Inflammatory macrophage treated with lipopolysaccharide for 1 hour (primary cell): ENCODE measurements at regions not wholly inside any gene's neighbourhood (a gene's known extent, or its start where the extent isn't known, plus 50 kb on each side); places are given as distances from the start of the nearest gene placed in this dataset.

Experiments
- DNase-seq, 2 donors: peaks; one replicate each; pipeline ENCODE4 v3.0.0-alpha.2; 2020 to 2022

- no peak for DNase-seq
These were observed 217.1 kb downstream of the PIK3R1 start for GRCh38 chr5:68432682-68433081.

DNA sequence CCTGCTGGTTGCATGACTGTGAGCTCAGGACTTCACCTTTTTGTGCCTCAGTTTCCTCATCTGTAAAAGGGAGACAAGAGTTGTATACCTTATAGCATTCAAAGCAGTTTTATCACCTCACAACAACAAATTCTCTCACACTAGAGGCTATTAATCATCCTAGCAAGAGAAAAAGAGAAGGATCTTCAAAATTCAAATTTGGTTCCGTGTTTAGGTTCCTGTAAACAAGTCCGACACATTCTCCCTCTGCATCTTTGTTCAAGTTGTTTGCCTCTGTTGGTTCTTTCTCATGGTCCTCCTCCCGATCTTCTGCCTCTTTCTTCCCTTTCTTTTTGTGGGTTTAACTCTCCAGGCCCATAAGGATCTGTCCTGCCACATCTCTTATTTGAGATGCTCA is 218.0 kb downstream of the PIK3R1 start:
- DNase-seq: peak; percentile 54 to 58

DNA sequence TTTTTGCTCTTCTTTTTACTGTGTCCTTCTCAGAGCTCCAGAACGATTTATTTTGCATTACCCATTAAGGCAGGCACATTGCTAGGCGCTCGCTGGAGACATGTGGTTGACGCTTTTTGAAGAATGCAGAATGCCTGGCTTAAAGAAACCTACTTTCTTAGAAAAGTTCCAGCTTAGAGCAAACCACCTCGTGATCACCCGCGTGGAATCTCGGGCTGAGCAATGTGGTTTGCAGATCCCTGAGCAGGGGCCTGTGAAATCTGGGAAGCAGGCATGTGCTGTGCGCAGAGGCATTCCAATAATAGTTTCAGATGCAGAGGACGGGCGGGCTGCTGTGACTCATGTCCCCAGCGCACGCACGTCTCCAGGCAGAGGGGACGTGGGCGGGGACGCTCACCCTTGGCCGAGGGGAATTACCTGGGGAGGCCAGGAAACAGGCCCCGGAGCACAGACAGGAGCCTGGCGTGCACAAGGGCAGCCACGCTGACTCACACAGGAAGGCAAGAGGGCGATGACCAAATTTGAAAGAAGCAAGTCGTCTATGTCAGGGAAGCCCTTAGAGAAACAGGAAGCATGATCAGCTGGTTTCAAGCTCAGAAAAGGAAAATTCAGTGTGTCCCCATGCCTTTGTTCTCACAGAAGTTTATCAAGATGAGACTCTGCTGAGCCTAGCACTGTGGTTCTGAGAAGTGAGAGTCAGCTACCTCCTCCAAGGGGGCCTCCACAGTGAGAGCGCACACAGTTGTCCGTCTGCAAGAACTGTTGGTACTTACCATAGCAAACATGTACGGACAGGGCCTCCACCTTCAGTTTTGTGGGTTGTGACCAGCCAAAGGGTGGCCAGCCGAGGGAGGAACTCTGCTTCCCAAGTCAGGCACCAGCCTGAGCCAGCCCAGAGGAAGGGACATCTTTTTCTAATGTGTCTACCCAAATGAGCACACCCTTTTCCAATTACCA is 218.6 kb downstream of the PIK3R1 start:
- peak; percentile 94 to 100 for DNase-seq

DNA sequence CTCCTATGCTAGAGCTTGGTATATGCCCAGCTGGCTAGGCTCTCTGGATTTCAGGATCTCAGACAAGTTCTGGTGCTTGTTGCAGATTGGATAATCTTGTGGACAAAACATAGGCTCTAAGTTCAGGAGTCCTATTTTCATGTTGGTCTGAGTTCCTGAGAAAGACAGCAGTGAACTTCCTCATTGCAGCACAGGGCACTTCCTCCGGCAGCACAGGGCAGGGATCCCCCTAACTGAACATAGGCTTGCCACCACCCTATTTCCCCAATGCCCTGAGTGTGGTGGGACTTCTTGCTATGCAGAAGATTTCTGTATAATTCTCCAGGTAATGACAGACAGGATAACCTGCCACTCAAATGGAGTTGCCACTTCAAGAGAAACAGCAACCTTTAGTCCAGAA is 220.1 kb downstream of the PIK3R1 start:
- peak; percentile 69 to 84 for DNase-seq

GRCh38 chr5:68436686-68437520 is 221.3 kb downstream of the PIK3R1 start:
- DNase-seq: no peak

DNA sequence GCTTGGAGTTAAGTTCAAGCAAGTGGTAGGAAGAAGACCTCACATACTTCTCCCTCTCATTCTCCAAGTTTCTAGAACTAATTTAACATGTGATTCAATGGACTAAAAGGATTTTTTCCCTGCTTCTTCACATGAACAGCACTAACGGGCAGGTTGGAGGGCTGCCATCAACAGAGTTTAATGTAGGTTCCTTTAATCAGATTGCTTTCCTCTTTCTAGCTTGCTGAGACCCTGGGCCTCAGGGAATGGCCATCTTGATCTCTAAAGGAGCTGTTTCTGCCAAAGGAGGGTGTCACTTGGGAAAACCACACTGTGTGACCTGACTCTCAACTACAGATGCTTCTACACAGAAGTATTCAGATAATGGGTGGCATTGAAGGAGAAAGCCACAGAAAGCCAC is 223.3 kb downstream of the PIK3R1 start:
- no peak for DNase-seq

DNA sequence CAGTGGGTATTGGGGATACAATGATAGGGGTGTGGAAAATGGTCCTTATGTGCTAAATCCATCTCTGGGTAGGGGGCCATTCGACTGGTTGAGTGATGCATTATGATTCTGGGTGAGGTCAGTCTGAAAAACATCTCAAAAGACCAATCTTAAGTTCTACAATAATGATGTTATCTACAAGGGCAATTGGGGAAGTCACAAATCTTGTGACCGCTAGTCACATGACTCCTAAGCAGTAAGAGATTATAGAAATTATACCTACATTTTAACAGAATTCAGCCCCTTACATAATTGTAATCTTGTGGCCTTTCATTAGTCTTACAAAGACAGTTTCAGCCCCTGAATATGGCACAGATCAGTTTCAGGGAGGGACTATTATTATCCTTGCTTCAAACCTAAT is 224.7 kb downstream of the PIK3R1 start:
- peak in 1 of 2 donors; percentile 30 for DNase-seq

DNA sequence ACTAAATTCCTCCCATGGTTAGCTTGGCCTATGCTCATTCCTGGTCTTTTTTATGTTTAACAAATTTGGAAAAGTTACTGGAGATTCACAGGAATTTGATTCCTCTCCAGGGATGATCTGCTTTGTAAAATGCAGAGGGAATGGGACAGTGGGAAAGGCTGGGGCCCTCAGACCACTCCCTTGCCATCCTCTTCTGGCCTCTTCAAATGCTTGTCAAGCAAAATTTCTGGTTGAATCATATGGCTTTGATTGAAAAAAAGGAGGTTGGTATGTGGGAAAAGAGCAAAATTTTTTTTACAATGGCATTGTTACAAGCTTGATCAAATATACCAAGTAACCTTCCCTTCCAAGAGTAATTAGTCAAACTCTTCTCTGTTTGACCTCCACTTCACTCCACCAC is 225.1 kb downstream of the PIK3R1 start:
- DNase-seq: no peak

DNA sequence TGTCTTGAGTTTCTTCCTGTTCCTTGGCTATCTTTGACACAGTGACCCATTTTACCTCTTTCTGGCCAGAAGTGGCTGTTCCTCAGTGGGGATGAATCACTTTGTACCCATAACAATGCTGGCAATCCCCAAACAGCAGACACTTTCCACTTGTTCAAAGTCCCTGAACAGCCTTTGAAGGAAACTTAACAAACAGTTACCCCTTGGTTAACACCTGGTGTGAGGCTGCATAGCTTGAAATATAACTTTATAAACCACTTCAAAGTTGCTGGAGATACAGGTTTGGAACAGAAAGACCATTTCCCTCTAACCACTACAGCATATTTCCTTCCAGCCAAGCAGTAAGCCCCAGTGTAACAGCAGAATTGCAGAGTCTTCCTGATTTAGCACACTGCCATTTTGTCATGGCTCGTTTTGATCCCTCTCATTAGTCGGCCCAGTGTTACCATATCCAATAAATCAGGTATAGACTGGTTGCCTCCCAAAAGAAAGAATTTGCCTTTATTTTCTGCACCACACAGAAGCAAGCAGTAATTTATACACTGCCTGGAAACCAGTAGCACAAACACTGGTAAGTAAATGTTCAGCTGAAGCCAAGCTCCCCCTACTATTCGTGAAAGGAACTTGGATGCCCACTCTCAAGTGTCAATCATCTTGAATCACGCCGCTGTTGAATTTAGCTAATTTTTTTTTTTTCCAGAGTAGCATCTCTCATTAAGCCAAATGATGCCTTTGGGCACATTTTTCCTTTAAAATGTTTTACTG is 225.9 kb downstream of the PIK3R1 start:
- DNase-seq: no peak

DNA sequence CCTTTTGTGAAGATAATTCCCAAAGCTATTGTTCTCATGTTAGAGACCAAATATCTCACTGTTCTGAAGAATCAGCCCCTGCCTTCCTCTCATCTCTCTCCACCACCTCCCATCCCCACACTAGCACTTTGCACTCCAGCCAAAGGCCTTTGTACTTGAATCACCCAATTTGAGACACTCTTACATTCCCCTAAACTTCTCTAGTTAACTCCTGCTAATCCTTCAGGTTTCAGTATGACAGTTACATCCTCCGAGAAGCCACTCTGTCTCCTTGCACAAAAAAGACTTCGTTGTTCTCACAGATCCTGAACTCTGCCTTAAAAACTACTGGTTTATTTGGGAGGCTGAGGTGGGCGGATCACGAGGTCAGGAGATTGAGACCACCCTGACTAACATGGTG is 227.5 kb downstream of the PIK3R1 start:
- DNase-seq: no peak

DNA sequence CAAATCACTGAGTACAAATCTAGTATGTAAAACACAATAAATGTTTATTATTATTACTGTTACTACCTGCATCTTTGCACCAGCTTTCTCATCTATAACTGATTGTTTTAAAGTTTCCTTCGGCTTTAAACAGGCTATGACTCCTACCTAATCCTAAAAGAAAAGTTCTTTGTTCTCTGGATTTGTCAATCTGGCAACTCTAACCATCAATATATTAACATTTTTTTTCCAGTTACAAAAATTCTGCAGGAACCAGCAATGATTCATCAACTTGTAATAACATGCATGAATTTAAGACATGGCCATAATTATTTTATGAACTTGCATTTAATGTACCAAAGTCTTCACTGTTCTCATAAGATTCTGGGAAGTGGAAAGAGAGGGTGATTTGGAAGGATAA is 228.5 kb downstream of the PIK3R1 start:
- no peak for DNase-seq

DNA sequence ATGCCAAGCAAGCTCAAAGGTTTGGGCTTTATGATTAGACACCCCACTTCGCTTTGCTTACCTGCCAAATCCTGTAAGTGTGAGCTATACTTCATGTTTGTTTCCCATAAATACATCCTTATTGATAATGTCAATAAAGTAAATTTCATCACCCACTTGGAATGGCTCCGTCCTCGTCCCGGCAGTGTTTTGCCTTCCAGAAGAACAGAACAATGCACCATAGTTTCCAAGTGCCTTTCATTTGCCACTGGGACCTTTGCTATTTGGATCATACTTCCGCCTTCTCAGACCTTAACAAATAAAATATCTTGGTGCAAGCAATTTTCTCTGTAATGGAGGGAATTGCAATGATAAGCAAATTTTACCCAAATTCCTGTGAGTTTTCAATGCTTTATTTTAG is 229.3 kb downstream of the PIK3R1 start:
- DNase-seq: no peak

DNA sequence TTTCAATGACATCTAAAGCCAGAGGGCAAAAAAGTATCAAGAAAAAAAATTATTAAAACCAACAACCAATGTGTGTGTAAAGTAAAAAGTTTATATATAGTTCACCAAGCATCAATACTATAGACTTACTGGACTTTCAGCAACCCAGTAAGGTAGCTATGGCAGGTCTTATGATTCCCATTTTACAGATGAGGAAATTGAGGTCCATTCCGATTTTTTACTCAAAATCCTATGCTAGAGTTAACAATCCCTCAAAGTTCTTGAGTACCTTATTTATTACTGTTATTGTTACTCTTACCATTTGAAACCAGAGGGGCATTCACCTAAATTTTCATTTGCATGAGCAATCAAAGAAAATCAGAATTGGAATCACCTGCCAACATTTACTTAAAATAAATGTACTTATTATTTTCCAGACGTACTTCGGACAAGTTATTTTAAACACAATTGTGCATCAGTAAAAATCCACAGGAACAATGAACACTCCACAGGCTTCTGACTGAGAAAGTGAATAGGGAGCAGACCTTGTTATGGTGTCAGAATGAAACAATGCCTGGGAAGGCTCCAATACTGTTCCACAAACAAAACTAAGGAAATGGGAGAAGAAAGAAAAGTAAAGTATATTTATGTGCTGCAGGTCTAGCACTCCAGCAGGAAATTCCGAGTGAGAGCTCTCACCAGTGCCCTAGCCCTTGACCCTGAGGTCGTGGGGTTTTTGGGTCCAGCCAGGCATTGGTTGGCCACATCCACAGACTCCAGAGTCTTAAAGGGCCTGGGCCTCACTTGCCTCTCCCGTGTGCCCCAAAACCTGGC is 229.9 kb downstream of the PIK3R1 start:
- no peak for DNase-seq

DNA sequence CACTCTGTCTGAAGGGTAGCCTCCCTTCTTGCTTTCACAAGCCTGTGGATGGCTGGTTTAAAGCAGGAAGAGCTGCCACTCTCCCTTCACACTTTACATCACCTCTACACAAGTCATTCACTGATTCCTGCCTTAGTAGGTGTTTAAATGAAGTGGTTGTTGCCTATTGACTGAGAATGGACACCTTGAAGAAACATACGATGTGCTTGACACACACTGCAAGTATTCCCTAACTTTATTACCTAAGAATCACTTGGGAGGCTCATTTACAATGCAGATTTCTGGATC is 230.5 kb downstream of the PIK3R1 start:
- DNase-seq: no peak

GRCh38 chr5:68446487-68446894 is 230.9 kb downstream of the PIK3R1 start:
- no peak for DNase-seq

GRCh38 chr5:68447136-68447929 is 231.8 kb downstream of the PIK3R1 start:
- no peak for DNase-seq

- DNase-seq: no peak
These were observed 233.8 kb downstream of the PIK3R1 start for GRCh38 chr5:68449380-68449779.

- no peak for DNase-seq
These were observed 234.8 kb downstream of the PIK3R1 start for GRCh38 chr5:68450245-68450852.

GRCh38 chr5:68452286-68452685 is 236.7 kb downstream of the PIK3R1 start:
- no peak for DNase-seq

- DNase-seq: no peak
These were observed 238.6 kb downstream of the PIK3R1 start for GRCh38 chr5:68454172-68454571.

DNA sequence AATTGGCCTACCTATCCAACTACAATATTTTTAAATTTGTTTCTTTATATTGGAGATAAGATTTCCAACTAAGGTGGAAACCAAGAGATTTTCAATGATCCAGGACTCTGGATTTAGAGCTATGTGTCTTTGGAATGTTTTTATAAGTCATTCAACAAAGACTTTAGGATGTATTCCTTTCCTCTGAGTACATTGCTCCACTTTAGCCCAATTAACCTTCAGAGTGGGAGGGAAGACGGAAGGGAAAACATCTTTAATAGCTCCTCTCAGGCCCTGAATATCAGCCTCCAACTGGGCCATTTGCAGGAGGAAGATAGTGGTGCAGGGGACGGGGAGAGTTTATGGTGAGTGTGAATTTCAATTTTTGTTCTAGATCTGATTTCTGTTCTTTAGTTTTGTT is 239.2 kb downstream of the PIK3R1 start:
- no peak for DNase-seq
